ENCODE measurements at regions not wholly inside any gene's neighbourhood (a gene's known extent, or its start where the extent isn't known, plus 50 kb on each side); places are given as distances from the start of the nearest gene placed in this dataset.

- TF ChIP-seq POLR2A (IDR thresholded peaks at IDR 0.05; ENCODE audit: low read depth, low read length) (no peak), TAF1 (IDR thresholded peaks at IDR 0.05; ENCODE audit: borderline replicate concordance, low read depth, low read length) (no peak), POLR2AphosphoS5 (IDR thresholded peaks at IDR 0.05; ENCODE audit: low read depth, low read length) (no peak)
Measured at GRCh38 chr21:15121097-15121654, 56.4 kb upstream of the NRIP1 start.

Measured in GM12892 (cell line).